Astrocyte (in vitro differentiated cells and primary cell): ENCODE measurements at regions not wholly inside any gene's neighbourhood (a gene's known extent, or its start where the extent isn't known, plus 50 kb on each side); places are given as distances from the start of the nearest gene placed in this dataset.

Experiments
- DNase-seq: peaks from one replicate; pipeline ENCODE4 v3.0.0-alpha.2; 2010; ENCODE audit warnings: low read depth
- FAIRE-seq: peaks from 2 replicates; lab custom pipeline; 2011; peaks lifted over from hg19 to GRCh38; lab: Jason Lieb, UNC
- H2AFZ ChIP-seq: 2 replicates; pipeline ENCODE4 v1.6.0; 2012; ENCODE audit warnings: low read depth, low read length, inconsistent platforms
- H3K27ac ChIP-seq: 2 replicates; pipeline ENCODE4 v1.5.1; 2011; ENCODE audit warnings: low read depth, low read length, inconsistent platforms
- H3K27me3 ChIP-seq: 2 replicates; pipeline ENCODE4 v1.6.0; 2011; ENCODE audit warnings: low read length, inconsistent platforms; ENCODE audit not compliant: insufficient read depth
- H3K36me3 ChIP-seq: 2 replicates; pipeline ENCODE4 v1.5.1; 2011; ENCODE audit warnings: low read length, inconsistent platforms; ENCODE audit not compliant: insufficient read depth
- H3K4me1 ChIP-seq: 2 replicates; pipeline ENCODE4 v1.5.1; 2011; ENCODE audit warnings: low read length, inconsistent platforms; ENCODE audit not compliant: insufficient read depth
- H3K4me2 ChIP-seq: 2 replicates; pipeline ENCODE4 v1.6.0; 2012; ENCODE audit warnings: low read length, inconsistent platforms
- H3K4me3 ChIP-seq: 2 replicates; pipeline ENCODE4 v1.5.1; 2011; ENCODE audit warnings: low read depth, mild to moderate bottlenecking, low read length, inconsistent platforms; ENCODE audit not compliant: insufficient read depth
- H3K79me2 ChIP-seq: 2 replicates; pipeline ENCODE4 v1.6.0; 2012; ENCODE audit warnings: mild to moderate bottlenecking, low read length, inconsistent platforms; ENCODE audit not compliant: insufficient read depth
- H3K9ac ChIP-seq: 2 replicates; pipeline ENCODE4 v1.6.0; 2012; ENCODE audit warnings: mild to moderate bottlenecking, low read length, inconsistent platforms
- H3K9me3 ChIP-seq: 2 replicates; pipeline ENCODE4 v1.5.1; 2012; ENCODE audit warnings: low read depth, mild to moderate bottlenecking, low read length, inconsistent platforms; ENCODE audit not compliant: insufficient read depth
- H4K20me1 ChIP-seq: 2 replicates; pipeline ENCODE4 v1.6.0; 2012; ENCODE audit warnings: low read length, inconsistent platforms; ENCODE audit not compliant: insufficient read depth
- H3K27ac Mint-ChIP-seq: one replicate; pipeline ENCODE4 v1.8.0; 2021; ENCODE audit warnings: mild to moderate bottlenecking, mixed read lengths; ENCODE audit not compliant: unreplicated experiment
- H3K27me3 Mint-ChIP-seq: one replicate; pipeline ENCODE4 v1.8.0; 2021; ENCODE audit warnings: low read depth, mixed read lengths; ENCODE audit not compliant: unreplicated experiment
- H3K36me3 Mint-ChIP-seq: one replicate; pipeline ENCODE4 v1.8.0; 2021; ENCODE audit warnings: low read depth, mixed read lengths; ENCODE audit not compliant: unreplicated experiment
- H3K4me1 Mint-ChIP-seq: one replicate; pipeline ENCODE4 v1.8.0; 2021; ENCODE audit warnings: low read depth, mixed read lengths; ENCODE audit not compliant: unreplicated experiment
- H3K4me3 Mint-ChIP-seq: one replicate; pipeline ENCODE4 v1.8.0; 2021; ENCODE audit warnings: mild to moderate bottlenecking, moderate library complexity, mixed read lengths; ENCODE audit not compliant: unreplicated experiment
- H3K9me3 Mint-ChIP-seq: one replicate; pipeline ENCODE4 v1.8.0; 2021; ENCODE audit warnings: mild to moderate bottlenecking, mixed read lengths; ENCODE audit not compliant: unreplicated experiment
- CTCF ChIP-seq: IDR thresholded peaks from 2 replicates; pipeline ENCODE4 v1.5.1; 2011; ENCODE audit warnings: low read depth, mild to moderate bottlenecking, inconsistent platforms, low read length, moderate library complexity; ENCODE audit not compliant: insufficient read depth
- EZH2 ChIP-seq: IDR thresholded peaks from 2 replicates; pipeline ENCODE4 v1.6.1; 2012; ENCODE audit warnings: mild to moderate bottlenecking, low read length, inconsistent platforms; ENCODE audit not compliant: insufficient read depth

DNA sequence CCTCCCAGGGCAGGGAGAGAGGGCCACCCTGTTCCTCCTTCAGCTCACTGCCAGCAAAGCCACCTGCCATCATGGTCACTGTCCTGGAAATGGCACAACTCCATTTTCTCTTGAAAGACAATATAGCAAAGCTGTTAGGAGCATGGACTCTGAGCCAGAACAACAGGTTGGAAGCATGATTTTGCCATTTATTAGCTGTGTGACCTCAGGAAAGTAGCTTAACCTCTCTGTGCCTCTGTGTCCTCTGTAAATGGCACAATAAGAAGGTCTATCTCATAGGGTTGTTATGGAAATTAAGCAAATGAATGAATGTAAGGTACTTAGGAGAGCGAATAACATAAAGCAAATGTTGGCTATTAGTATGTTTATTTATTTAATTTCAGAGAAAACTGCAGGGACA, 730.4 kb upstream of the ID2 start:
- no peak overlapping the region for H2AFZ ChIP-seq
- H3K4me2 ChIP-seq: no peak overlapping the region
- H3K4me1 ChIP-seq: no peaks in the 10 kb centered on the region
- H3K27me3 ChIP-seq: no peaks in the 10 kb centered on the region
- FAIRE-seq: no peak
- H3K9me3 Mint-ChIP-seq: peaks cover 2% of the 10 kb centered on the region
- no peaks in the 10 kb centered on the region for H3K36me3 ChIP-seq
- TF ChIP-seq CTCF (no peak), EZH2 (no peak)
- H3K27ac Mint-ChIP-seq: no peak overlapping the region
- no peaks in the 10 kb centered on the region for H3K9me3 ChIP-seq
- H3K4me3 ChIP-seq: no peak overlapping the region
- H3K27me3 Mint-ChIP-seq: peaks cover 6% of the 10 kb centered on the region
- DNase-seq: no peak
- H3K4me3 Mint-ChIP-seq: no peak overlapping the region
- H3K4me1 Mint-ChIP-seq: peaks cover 5% of the 10 kb centered on the region
- no peaks in the 10 kb centered on the region for H4K20me1 ChIP-seq
- no peak overlapping the region for H3K27ac ChIP-seq
- no peaks in the 10 kb centered on the region for H3K36me3 Mint-ChIP-seq
- H3K79me2 ChIP-seq: no peaks in the 10 kb centered on the region
- no peak overlapping the region for H3K9ac ChIP-seq

DNA sequence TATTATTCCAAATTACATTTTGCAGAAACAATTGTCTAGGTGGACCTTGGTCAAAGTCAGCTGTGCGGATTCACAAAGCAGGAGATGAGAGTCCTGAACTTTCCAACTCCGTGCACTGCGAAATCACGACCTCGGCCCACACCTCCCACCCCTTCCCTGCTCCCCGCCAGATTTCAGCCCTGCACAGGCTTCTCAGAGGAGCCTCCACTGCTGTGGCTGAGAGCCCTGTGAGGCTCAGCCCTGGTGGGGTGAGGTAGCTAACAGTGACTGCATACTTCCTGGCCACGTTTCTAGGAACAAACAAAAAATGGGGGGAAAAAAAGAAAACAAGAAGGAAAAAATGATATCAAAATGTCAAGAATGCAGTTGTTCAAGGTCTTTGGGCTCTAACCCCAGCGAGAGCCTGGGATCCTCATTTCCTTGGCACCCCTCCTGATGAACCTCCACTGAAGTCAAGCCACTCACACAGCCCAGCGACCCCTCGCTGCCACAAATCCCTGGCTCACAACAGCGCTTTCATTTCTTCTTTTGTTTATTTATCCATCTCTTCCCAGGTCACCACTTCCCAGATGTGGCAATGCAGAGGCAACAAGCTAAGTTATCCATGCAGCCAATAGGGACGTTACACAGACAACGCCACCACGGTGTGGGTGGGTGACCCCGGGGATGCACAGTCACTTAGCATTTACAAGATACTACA, 729.7 kb upstream of the ID2 start:
- Histone ChIP-seq H3K79me2 (no peaks in the 10 kb centered on the region), H3K4me3 (no peak overlapping the region), H3K27me3 (no peaks in the 10 kb centered on the region), H3K4me2 (no peak overlapping the region), H4K20me1 (no peaks in the 10 kb centered on the region), H3K4me1 (no peaks in the 10 kb centered on the region), H2AFZ (no peak overlapping the region), H3K36me3 (no peaks in the 10 kb centered on the region), H3K27ac (no peak overlapping the region), H3K9me3 (no peaks in the 10 kb centered on the region), H3K9ac (no peak overlapping the region)
- Mint-ChIP-seq H3K4me3 (no peak overlapping the region), H3K27me3 (peaks cover 6% of the 10 kb centered on the region), H3K4me1 (peaks cover 5% of the 10 kb centered on the region), H3K9me3 (peaks cover 2% of the 10 kb centered on the region), H3K36me3 (no peaks in the 10 kb centered on the region), H3K27ac (no peak overlapping the region)
- TF ChIP-seq CTCF (no peak), EZH2 (no peak)
- FAIRE-seq (no peak), DNase-seq (no peak)

GRCh38 chr2:7953195-7953594, 728.7 kb upstream of the ID2 start:
- no peaks in the 10 kb centered on the region for H4K20me1 ChIP-seq
- H3K79me2 ChIP-seq: no peaks in the 10 kb centered on the region
- H3K36me3 ChIP-seq: no peaks in the 10 kb centered on the region
- H3K9ac ChIP-seq: no peak overlapping the region
- H3K36me3 Mint-ChIP-seq: no peaks in the 10 kb centered on the region
- H3K4me3 ChIP-seq: no peak overlapping the region
- no peak overlapping the region for H3K4me3 Mint-ChIP-seq
- TF ChIP-seq EZH2 (no peak), CTCF (no peak)
- no peak overlapping the region for H3K27ac Mint-ChIP-seq
- H3K4me1 Mint-ChIP-seq: peaks cover 5% of the 10 kb centered on the region
- peaks cover 2% of the 10 kb centered on the region for H3K9me3 Mint-ChIP-seq
- DNase-seq (no peak), FAIRE-seq (no peak)
- H3K27me3 Mint-ChIP-seq: peaks cover 6% of the 10 kb centered on the region
- H3K27me3 ChIP-seq: no peaks in the 10 kb centered on the region
- no peak overlapping the region for H3K4me2 ChIP-seq
- no peaks in the 10 kb centered on the region for H3K4me1 ChIP-seq
- no peaks in the 10 kb centered on the region for H3K9me3 ChIP-seq
- no peak overlapping the region for H3K27ac ChIP-seq
- no peak overlapping the region for H2AFZ ChIP-seq
